Small intestine (tissue), 7 donors: ENCODE measurements at regions not wholly inside any gene's neighbourhood (a gene's known extent, or its start where the extent isn't known, plus 50 kb on each side); places are given as distances from the start of the nearest gene placed in this dataset.
"Not testable (repeated sequence)": the region's sequence is repeated elsewhere in the genome, so short reads cannot be mapped to it uniquely, and the experiment has no call there.

ENCODE experiments used
- DNase-seq, 2 donors: peaks; one replicate each; pipeline versions ENCODE4 v3.0.0 to v3.0.0-alpha.2; 2013
- FAIRE-seq: peaks from 2 replicates; lab custom pipeline; 2012; peaks lifted over from hg19 to GRCh38; lab: Jason Lieb, UNC
- H3K27ac ChIP-seq, 3 donors: one replicate each; pipeline ENCODE4 v1.5.1; 2013; ENCODE audit warnings: low read length in 2 of 3, mild to moderate bottlenecking in 2 of 3, control low read depth in 1 of 3, inconsistent platforms in 1 of 3, low read depth in 1 of 3, moderate library complexity in 1 of 3
- H3K27me3 ChIP-seq, 3 donors: one replicate each; pipeline ENCODE4 v1.6.1; 2013; ENCODE audit warnings: low read length in 3 of 3, inconsistent platforms in 1 of 3; ENCODE audit not compliant: control insufficient read depth in 3 of 3, insufficient read depth in 3 of 3
- H3K36me3 ChIP-seq, 3 donors: one replicate each; pipeline ENCODE4 v1.6.1; 2013; ENCODE audit warnings: low read length in 3 of 3, inconsistent platforms in 1 of 3, low read depth in 1 of 3, mild to moderate bottlenecking in 1 of 3, moderate library complexity in 1 of 3; ENCODE audit not compliant: control insufficient read depth in 3 of 3, insufficient read depth in 2 of 3
- H3K4me1 ChIP-seq, 3 donors: one replicate each; pipeline ENCODE4 v1.6.1; 2013; ENCODE audit warnings: low read length in 2 of 3, inconsistent platforms in 1 of 3, low read depth in 1 of 3, mild to moderate bottlenecking in 1 of 3, moderate library complexity in 1 of 3; ENCODE audit not compliant: control insufficient read depth in 3 of 3, insufficient read depth in 2 of 3
- H3K4me3 ChIP-seq, 3 donors: one replicate each; pipeline ENCODE4 v1.5.1; 2013; ENCODE audit warnings: low read length in 3 of 3, control low read depth in 1 of 3, inconsistent platforms in 1 of 3, low read depth in 1 of 3, mild to moderate bottlenecking in 1 of 3, moderate library complexity in 1 of 3
- H3K9me3 ChIP-seq, 2 donors: one replicate each; pipeline ENCODE4 v1.6.1; 2013; ENCODE audit warnings: low read depth in 1 of 2, low read length in 1 of 2; ENCODE audit not compliant: control insufficient read depth in 2 of 2, insufficient read depth in 1 of 2
- WGBS, 3 donors: extraction: QIAGEN DNeasy Blood & Tissue Kit; methylation state at CpG; one replicate each; pipeline ENCODE4 v1.1.7; 2013; 5-methylcytosine and 5-hydroxymethylcytosine counted together
- donor health status: healthy with polysubstance abuse.
- donor health status: control.
- donor health status: control.
- donor health status: Bipolar disorder and iron deficiency.
- donor health status: healthy.

DNA sequence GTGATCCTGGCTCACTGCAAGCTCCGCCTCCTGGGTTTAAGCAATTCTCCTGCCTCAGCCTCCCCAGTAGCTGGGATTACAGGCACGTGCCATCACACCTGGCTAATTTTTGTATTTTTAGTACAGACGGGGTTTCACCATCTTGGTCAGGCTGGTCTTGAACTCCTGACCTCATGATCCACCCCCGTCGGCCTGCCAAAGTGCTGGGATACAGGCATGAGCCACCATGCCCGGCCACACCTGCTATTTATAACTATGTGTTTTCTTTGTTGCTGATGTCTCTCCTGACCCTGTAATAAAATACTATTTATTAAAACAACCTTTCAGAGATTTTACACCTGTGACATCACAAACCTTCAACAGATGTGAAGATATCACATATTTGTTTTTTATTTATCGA is 736.5 kb upstream of the PCDH15 start:
- not testable (repeated sequence) for DNase-seq, FAIRE-seq

GRCh38 chr10:55519264-55519663 is 718.2 kb upstream of the PCDH15 start:
- Histone ChIP-seq H3K9me3 (no peaks in the 10 kb centered on the region), H3K36me3 (no peaks in the 10 kb centered on the region), H3K27ac (no peak overlapping the region), H3K27me3 (no peaks in the 10 kb centered on the region), H3K4me1 (no peaks in the 10 kb centered on the region), H3K4me3 (no peak overlapping the region)
- DNase-seq (no peak), FAIRE-seq (no peak)
- WGBS, 3 donors, result 61 to 69% (median 68%) methylated on average over 7 of the region's 7 CpGs

More for the DNA sequence above, 736.5 kb upstream of the PCDH15 start:
- H3K36me3 ChIP-seq, H3K9me3 ChIP-seq, H3K27ac ChIP-seq, H3K4me3 ChIP-seq, H3K27me3 ChIP-seq, H3K4me1 ChIP-seq: not testable (repeated sequence)
- 81 to 90% (median 85%) methylated on average over 7 of the region's 7 CpGs for WGBS, 3 donors

GRCh38 chr10:55518416-55518815 is 717.4 kb upstream of the PCDH15 start:
- not testable (repeated sequence) for H3K27me3 ChIP-seq, DNase-seq, H3K36me3 ChIP-seq, H3K4me1 ChIP-seq, H3K27ac ChIP-seq, FAIRE-seq, H3K9me3 ChIP-seq, H3K4me3 ChIP-seq
- WGBS, 3 donors, result 6 to 10% (median 10%) methylated on average over 1 of the region's 1 CpG

DNA sequence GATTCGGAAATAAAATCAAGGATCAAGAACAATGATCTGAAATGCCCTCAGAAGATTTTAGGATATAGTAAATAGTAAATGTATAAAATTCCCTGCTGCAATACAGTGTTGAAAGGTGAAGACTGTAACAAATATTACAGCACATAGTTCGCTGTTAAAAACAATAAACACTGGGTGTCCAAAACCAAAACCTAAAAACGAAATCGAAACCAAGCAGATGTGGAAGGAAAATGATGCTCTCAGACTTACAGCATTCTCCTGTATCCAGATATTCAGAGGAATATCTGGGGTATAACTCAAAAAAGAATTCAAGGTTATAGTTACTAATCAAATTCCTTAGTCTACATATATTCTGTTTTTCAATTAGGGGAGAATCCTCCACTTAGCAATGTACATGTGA is 708.1 kb upstream of the PCDH15 start:
- no peaks in the 10 kb centered on the region for H3K9me3 ChIP-seq
- no peak overlapping the region for H3K4me3 ChIP-seq
- H3K4me1 ChIP-seq, result no peaks in the 10 kb centered on the region
- FAIRE-seq (no peak), DNase-seq (no peak)
- no peaks in the 10 kb centered on the region for H3K27me3 ChIP-seq
- WGBS, 3 donors, result 74 to 81% (median 79%) methylated on average over 4 of the region's 4 CpGs
- no peaks in the 10 kb centered on the region for H3K36me3 ChIP-seq
- no peak overlapping the region for H3K27ac ChIP-seq

DNA sequence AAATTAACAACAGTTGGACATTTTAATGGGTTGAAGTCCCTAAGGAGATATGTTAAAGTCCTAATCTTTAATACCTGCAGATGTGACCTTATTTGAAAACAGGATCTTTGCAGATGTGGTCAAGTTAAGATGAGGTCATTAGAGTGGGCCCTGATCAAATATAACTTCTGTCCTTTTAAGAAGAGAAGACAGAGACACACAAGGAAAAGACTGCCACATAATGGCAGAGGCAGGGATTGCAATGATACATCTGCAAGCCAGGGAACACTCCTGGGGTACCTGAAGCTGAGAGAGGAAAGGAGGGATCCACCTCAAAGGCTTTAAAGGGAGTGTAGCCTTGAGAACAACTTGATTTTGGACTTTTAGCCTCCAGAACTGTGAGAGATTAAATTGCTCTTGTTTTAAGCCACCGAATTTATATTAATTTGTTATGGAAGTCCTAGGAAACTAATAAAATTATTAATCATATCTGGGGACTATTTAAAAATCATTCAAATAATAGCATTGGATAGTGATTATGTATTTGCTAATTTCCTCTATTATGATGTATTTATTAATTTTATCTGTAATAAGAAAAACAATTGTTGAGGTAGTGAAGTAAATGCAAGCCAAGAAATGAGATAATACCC is 700.0 kb upstream of the PCDH15 start:
- no peak overlapping the region for H3K27ac ChIP-seq
- no peaks in the 10 kb centered on the region for H3K9me3 ChIP-seq
- FAIRE-seq, result no peak
- peak; percentile 14 to 31 for DNase-seq
- no peaks in the 10 kb centered on the region for H3K4me1 ChIP-seq
- no peak overlapping the region for H3K4me3 ChIP-seq
- 5 to 16% (median 7%) methylated on average over 1 of the region's 1 CpG for WGBS, 3 donors
- no peaks in the 10 kb centered on the region for H3K27me3 ChIP-seq
- no peaks in the 10 kb centered on the region for H3K36me3 ChIP-seq

DNA sequence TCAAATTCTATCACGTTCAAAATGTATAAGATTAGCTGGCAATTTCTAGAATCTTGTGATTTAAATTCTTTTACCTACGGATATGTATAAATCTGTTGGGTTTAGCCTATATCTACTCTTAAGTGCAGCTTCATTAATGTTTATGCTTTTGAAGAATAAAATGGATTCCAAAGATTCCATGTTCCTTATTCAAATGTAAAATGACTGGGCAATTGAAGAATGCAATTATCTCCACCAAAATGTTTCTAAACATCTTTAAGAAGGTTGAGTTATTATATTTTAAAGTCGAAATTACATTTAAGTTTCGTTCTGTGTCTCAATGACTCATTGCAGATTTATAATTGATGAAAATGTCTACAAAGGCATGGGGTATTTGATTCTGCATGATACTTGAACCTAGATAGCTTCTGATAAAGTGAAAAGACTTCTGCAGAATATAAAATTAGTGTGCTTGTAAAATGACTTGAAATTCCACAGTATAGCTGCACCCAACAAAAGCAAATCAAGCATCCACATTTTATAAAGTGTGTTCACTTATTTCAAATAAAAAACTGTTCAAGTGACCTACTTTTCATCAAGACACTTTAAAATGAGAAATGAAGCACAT is 697.0 kb upstream of the PCDH15 start:
- WGBS, 3 donors, result 60 to 71% (median 62%) methylated on average over 4 of the region's 4 CpGs
- no peak overlapping the region for H3K27ac ChIP-seq
- no peak for FAIRE-seq

DNA sequence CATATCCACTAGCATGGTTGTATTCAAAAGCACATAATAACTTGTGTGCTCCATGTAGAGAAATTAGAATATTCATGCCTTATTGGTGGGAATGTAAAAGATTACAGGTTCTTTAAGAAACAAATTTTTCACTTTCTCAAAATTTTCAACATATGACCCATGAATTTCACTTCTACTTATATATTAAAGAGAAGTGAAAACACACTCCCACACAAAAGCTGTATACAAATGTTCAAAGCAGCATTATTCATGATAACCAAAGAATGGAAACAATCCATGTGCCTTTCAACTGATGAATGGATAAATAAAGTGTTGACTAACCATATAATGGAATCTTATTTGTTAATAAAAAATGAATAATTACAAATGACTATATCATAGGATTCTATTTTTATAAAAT is 694.5 kb upstream of the PCDH15 start:
- no peak for FAIRE-seq
- Histone ChIP-seq H3K4me1 (no peaks in the 10 kb centered on the region), H3K27me3 (no peaks in the 10 kb centered on the region), H3K9me3 (no peaks in the 10 kb centered on the region), H3K4me3 (no peak overlapping the region), H3K36me3 (no peaks in the 10 kb centered on the region), H3K27ac (no peak overlapping the region)
- DNase-seq, result no peak

More for the DNA sequence above, 697.0 kb upstream of the PCDH15 start:
- no peaks in the 10 kb centered on the region for H3K4me1 ChIP-seq
- DNase-seq, result no peak
- no peaks in the 10 kb centered on the region for H3K27me3 ChIP-seq
- no peaks in the 10 kb centered on the region for H3K36me3 ChIP-seq
- H3K9me3 ChIP-seq, result no peaks in the 10 kb centered on the region
- H3K4me3 ChIP-seq, result no peak overlapping the region

GRCh38 chr10:55491712-55492111 is 690.7 kb upstream of the PCDH15 start:
- FAIRE-seq, result no peak
- Histone ChIP-seq H3K9me3 (no peaks in the 10 kb centered on the region), H3K4me1 (no peaks in the 10 kb centered on the region), H3K36me3 (no peaks in the 10 kb centered on the region), H3K4me3 (no peak overlapping the region), H3K27ac (no peak overlapping the region), H3K27me3 (no peaks in the 10 kb centered on the region)
- 60 to 76% (median 72%) methylated on average over 1 of the region's 1 CpG for WGBS, 3 donors
- no peak for DNase-seq

- DNase-seq (no peak), FAIRE-seq (no peak)
- H3K9me3 ChIP-seq, result no peaks in the 10 kb centered on the region
- H3K27ac ChIP-seq, result no peak overlapping the region
- 63 to 75% (median 70%) methylated on average over 4 of the region's 4 CpGs for WGBS, 3 donors
- no peaks in the 10 kb centered on the region for H3K27me3 ChIP-seq
- no peaks in the 10 kb centered on the region for H3K4me1 ChIP-seq
- H3K4me3 ChIP-seq, result no peak overlapping the region
- no peaks in the 10 kb centered on the region for H3K36me3 ChIP-seq
Measured at GRCh38 chr10:55485827-55486226, 684.8 kb upstream of the PCDH15 start.
